NCI-H2171 treated with DMSO at 0.1 percent for 48 hours (cell line): ENCODE measurements at regions not wholly inside any gene's neighbourhood (a gene's known extent, or its start where the extent isn't known, plus 50 kb on each side); places are given as distances from the start of the nearest gene placed in this dataset.
"Not testable (repeated sequence)": the region's sequence is repeated elsewhere in the genome, so short reads cannot be mapped to it uniquely, and the experiment has no call there.

ENCODE experiments used
- DNase-seq: peaks from one replicate; lab custom pipeline; 2025; lab: John Stamatoyannopoulos, UW

GRCh38 chr17:33838281-33838680 is 416.8 kb upstream of the CCL2 start:
- no peak for DNase-seq

DNA sequence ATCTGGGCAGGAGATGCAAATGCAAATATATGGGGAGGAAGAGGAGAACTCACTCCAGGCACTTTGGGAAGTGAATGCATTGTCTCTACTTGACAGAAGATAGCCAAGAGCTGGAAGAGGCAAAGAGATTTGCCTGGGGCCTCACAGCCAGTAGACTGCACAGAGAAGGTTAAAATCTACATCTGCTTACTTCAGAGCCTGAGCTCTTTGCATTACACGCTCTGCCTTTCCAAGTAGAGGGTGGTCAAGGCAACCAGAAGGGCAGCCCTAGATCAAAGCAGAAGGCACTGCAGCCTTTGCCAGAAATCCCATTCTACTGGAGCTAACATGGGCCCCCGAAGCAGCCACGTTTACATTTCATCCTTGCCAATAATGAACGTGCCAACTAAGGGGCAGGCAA is 407.2 kb upstream of the CCL2 start:
- DNase-seq = no peak

- DNase-seq = no peak
Observed at GRCh38 chr17:33848433-33848832, 406.7 kb upstream of the CCL2 start.

GRCh38 chr17:33854596-33854995 is 400.5 kb upstream of the CCL2 start:
- DNase-seq = no peak

DNA sequence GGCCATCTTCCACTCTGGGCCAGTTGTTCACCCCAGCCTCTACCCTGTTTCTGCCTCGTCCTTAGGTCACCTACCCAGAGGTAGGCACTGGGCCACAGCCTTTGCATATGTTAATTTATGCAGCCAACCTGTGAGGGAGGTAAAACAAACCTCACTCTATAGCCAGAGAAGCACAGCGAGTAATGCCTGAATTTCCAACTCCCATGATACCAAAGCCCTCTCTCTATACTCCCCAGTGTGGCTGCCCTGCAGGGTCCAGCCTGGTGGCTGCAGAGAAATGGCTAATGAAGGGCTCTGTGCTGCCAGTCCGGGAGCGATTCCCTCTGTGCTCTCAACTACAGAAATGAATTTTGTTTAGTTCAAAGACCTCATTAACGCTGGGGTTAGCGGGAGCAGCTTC is 397.0 kb upstream of the CCL2 start:
- DNase-seq = no peak

- DNase-seq = no peak
Observed at GRCh38 chr17:33858682-33859081, 396.4 kb upstream of the CCL2 start.

- DNase-seq = no peak
Observed at GRCh38 chr17:33862772-33863602, 392.1 kb upstream of the CCL2 start.

- DNase-seq = no peak
Observed at GRCh38 chr17:33864758-33865229, 390.3 kb upstream of the CCL2 start.

- DNase-seq = no peak
Observed at GRCh38 chr17:33868899-33869298, 386.2 kb upstream of the CCL2 start.

DNA sequence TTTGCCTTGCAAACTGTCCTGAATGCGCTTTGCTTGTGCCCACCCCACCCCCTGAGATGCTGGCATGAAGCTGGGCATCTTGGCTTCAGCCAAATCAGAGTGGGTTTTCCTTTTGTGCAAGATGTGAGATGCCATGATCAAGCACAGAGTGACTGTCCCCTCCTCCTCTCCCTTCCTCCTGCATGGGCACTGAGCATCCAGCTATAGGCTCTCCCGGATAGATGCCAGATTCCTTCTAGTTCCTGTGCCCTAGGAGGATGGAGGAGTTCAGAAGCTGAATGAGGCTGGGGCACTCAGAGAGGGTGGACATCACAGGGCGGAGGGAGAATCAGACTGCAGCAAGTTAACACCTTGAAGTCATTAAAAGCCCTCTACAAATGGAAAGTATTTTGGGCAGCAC is 384.1 kb upstream of the CCL2 start:
- DNase-seq = no peak

DNA sequence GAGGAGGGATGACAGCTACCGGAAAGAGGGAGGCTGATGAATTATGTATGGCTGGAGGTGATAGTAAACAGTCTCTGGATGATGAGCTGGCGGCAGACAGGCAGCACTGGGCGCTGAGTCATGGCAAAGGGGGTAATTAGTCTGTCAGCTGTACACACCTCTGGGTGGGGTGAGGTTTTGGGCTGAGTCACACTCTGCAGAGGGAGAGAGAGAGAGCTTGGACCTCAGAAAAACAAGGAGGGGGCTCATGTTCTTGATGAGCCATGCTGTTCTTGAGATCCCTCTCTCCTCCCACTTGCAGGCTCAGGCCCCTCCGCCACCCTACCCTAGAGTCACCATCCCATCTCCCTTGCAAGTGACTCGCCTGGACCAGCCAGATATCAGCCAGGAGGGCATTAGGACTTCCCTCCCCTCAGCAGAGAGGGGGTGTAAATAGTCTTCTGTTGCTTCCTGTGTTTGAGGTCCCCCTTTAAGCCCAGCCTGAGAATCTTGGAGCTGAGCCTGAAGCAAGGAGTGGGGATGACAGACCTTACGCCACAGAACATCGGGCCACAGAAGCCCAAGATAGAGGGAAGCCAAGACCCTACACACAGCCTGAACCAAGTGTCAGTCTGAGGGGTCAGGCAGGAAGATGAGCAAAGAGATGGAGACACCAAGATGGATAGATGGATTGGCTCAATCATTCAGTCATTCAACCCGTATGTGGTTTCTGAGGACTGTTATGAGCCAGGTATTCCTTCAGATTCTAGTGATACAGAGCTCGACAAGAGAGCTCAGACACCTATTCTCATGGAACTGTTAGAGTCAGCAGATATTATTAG is 383.2 kb upstream of the CCL2 start:
- DNase-seq = no peak

DNA sequence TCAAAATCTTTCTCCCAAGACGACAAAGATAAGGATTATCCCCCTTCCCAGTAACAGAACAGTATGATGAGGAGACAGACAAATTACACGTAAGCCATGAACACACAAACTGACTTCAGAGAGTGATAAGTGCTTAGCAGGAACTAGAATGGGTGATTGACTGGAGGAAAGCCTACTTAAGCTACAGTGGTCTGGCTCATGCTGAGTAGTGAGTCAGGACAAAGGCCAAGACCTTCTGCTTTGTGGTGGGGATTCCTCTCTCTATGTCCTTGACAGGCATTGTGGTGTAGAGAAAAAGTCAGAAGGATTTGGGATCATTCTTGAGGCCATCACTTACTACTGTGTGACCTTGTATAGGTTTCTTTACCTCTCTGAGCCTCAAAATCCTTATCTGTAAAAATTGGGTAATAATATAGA is 381.9 kb upstream of the CCL2 start:
- DNase-seq = no peak

DNA sequence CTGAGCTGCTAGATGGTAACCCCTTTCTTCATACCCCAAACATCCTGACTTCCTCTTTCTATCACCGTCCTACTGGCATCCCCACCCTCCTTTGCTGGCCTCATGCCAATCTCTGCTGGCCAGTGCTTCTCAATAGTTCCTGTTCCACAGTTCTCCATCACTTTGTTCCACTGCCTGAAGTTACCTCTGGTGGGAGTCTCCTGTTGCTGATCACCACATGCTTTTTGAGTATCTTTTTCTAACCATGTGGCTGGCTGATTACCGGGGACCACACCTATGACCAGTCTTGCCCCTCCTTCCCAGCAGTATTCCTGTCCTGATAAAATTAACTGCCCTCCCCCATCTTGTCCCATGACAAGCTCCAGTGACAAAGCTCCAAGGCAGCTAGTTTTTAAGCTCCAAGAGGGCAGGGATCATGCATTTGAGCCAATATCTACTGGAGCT is 380.4 kb upstream of the CCL2 start:
- DNase-seq = no peak

- no peak for DNase-seq
Observed at GRCh38 chr17:33875973-33876372, 379.1 kb upstream of the CCL2 start.

- not testable (repeated sequence) for DNase-seq
Observed at GRCh38 chr17:33882273-33882672, 372.8 kb upstream of the CCL2 start.

DNA sequence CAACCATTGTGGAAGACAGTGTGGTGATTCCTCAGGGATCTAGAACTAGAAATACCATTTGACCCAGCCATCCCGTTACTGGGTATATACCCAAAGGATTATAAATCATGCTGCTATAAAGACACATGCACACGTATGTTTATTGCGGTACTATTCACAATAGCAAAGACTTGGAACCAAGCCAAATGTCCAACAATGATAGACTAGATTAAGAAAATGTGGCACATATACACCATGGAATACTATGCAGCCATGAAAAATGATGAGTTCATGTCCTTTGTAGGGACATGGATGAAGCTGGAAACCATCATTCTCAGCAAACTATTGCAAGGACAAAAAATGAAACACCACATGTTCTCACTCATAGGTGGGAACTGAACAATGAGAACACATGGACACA is 372.4 kb upstream of the CCL2 start:
- DNase-seq = not testable (repeated sequence)

DNA sequence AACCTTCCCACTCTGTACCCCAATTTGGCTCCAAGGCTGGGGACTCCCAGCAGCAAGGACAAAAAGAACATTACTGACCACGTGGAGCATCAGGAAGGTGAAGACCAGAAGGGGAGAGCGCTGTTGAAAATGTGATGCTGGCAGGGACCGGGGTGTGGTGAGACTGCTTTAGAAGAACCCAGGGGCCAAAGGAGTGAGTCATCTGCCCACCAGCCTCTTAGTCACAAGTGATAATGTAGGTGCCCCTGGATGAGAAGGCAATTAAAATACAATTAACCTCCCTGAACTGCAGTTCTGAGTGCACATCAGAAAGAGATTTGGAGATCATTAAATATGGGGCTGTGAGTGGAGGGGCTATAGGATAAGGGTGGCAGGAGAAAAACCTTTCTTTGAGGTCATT is 366.6 kb upstream of the CCL2 start:
- no peak for DNase-seq

- no peak for DNase-seq
Observed at GRCh38 chr17:33889040-33889439, 366.0 kb upstream of the CCL2 start.

DNA sequence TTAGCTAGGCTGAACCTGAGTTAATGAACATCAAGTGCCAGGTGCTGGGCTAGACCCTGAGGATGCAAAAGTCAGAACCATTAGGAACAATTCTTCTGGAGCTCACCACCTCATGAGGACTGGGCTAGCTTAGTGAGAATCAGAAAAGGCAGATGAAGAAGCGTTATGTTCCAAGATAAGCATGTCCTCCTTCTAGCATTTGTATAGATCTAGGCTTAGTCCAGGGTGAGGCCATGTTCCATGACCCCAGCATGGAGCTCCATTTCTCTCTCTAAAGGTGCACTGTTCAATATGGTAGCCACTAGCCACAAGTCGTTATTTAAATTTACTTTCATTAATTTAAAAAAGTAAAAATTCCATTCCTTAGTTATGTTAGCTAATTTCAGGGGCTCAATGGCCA is 365.3 kb upstream of the CCL2 start:
- no peak for DNase-seq

DNA sequence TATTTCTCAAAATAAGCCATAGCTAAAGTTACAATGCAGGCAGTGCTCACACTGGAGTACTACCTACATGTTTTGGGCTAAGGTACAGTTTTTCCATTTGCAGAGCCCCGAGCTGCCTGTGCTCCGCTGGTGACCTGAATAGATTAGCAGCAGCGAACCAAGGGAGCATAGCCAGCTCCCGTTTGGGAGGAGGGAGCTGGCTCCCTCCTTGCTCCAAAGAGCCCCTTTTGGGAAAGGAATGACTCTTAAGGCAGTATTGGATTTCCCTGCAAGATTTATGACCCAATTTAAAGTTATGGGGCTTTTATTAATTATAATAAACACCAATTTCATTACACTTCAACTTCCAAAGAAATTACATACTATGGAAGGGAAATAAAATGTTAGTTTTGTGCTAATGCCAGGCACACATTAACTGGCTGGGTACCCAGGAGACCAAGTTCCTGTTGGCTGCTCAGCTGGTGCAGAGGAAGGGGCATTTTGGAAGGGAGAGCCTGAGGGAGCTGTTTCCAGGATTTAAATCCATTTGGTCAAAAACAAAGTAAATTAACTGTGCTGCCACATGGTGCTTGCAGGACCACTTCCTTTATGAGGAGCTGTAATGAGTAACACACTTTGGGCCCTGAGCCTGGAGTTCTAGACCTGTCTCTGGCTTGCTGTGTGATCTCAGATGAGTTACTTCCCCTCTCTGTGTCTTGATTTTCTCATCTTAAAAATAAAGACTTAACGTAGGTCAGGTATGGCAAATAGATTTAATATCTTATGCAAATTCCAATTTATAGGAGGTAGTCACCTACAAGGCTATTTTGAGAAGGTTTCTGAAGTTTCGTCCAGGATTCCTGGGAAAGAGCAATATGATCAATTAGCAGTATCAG is 362.1 kb upstream of the CCL2 start:
- no peak for DNase-seq

- DNase-seq = no peak
Observed at GRCh38 chr17:33895491-33895890, 359.6 kb upstream of the CCL2 start.

DNA sequence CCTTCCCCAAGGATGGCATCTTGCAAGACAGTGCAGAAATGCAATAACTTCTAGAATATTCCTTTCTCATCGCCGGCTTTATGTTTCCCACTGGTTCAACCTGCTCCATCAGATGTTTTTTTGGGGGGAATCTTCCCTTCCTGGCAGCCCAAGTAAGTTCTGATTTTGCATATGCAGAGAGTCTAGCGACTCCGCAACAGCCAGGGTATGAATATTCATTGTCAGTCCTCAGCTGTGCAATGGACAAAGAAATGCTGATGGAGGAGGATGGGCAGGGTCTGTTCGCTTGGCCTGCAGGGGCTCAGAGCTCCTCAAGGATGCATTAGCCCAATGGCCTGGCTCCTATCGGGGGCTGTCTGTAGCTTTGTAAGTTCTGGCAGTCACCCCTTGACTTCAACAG is 358.8 kb upstream of the CCL2 start:
- DNase-seq = no peak
